ENCODE measurements at regions not wholly inside any gene's neighbourhood (a gene's known extent, or its start where the extent isn't known, plus 50 kb on each side); places are given as distances from the start of the nearest gene placed in this dataset.

GRCh38 chr3:36155515-36155914 lies 224.8 kb upstream of the STAC start:
- TF ChIP-seq POLR2A (IDR thresholded peaks at IDR 0.05) (no peak), CTCF (IDR thresholded peaks at IDR 0.05) (no peak)
